Keratinocyte (primary cell): ENCODE measurements at regions not wholly inside any gene's neighbourhood (a gene's known extent, or its start where the extent isn't known, plus 50 kb on each side); places are given as distances from the start of the nearest gene placed in this dataset.
A peak's percentile ranks its signal among the peaks of the same experiment; 100 is the strongest.

Experiments used
- EZH2 ChIP-seq: IDR thresholded peaks from one replicate; pipeline ENCODE4 v1.6.1; 2012; ENCODE audit warnings: inconsistent platforms, mild to moderate bottlenecking, low read length, moderate library complexity
- TF ChIP-seq, protein P1 (sequence below), 3 experiments: IDR thresholded peaks in 1 of 3; conservative IDR thresholded peaks in 1 of 3; optimal IDR thresholded peaks in 1 of 3; 2 replicates in 2 of 3; 3 replicates in 1 of 3; pipeline versions ENCODE3 to v1.5.1; 2011; ENCODE audit warnings: low read length in 3 of 3, mild to moderate bottlenecking in 3 of 3, moderate library complexity in 2 of 3, control low read depth in 1 of 3, inconsistent platforms in 1 of 3; ENCODE audit not compliant: insufficient read depth in 2 of 3; ENCODE audit errors: extremely low read depth in 1 of 3

DNA sequence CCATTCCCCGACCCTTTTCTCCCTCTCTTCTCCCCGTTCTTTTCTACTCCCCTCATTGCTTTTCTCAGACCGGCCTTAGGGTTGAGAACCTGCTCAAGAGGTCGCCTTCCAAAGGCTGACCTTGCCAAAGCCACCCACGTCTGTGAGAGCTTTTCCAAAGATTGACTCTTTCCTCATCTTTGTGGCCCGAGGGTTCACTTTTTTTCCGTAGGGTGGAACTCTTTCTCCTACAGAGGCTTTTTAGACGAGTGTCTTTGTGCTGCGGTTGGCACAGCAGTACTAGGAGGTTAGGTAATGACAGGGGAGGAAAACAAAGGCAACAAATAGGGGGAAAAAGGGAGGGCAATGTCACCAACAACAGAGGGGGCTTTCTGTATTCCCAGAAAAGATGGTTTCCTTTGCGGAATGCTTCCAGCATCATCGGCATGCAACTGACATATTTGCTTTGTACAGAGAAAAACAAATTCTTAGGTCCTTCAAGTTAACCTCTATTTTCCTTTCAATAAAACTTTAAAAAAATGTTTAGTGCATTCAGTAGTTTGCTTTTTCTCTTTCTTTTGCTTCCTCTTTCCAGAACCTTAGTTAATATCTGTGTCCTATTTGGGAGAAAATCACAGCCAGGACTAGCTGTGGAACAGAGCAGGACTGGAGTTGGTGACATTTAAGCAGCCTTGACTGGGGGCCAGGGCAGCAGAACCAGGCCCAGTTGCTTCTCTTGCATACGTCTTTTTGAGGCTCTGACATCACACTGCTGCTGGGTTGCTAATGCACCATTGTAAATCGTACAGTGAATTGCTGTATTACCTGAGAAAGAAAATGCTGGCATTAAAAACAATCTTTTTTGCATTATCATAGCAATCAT, 188.1 kb upstream of the FANCL start:
- TF ChIP-seq, protein P1, sequence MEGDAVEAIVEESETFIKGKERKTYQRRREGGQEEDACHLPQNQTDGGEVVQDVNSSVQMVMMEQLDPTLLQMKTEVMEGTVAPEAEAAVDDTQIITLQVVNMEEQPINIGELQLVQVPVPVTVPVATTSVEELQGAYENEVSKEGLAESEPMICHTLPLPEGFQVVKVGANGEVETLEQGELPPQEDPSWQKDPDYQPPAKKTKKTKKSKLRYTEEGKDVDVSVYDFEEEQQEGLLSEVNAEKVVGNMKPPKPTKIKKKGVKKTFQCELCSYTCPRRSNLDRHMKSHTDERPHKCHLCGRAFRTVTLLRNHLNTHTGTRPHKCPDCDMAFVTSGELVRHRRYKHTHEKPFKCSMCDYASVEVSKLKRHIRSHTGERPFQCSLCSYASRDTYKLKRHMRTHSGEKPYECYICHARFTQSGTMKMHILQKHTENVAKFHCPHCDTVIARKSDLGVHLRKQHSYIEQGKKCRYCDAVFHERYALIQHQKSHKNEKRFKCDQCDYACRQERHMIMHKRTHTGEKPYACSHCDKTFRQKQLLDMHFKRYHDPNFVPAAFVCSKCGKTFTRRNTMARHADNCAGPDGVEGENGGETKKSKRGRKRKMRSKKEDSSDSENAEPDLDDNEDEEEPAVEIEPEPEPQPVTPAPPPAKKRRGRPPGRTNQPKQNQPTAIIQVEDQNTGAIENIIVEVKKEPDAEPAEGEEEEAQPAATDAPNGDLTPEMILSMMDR (optimal IDR thresholded peaks at IDR 0.05 in 1 of 3, IDR thresholded peaks at IDR 0.05 in 1 of 3, conservative IDR thresholded peaks at IDR 0.05 in 1 of 3; ENCODE audit: extremely low read depth in 1 of 3, insufficient read depth in 2 of 3, low read length in 3 of 3), result no peak
- peak; percentile 43 for TF ChIP-seq EZH2
